RWPE2 (cell line): ENCODE measurements at regions not wholly inside any gene's neighbourhood (a gene's known extent, or its start where the extent isn't known, plus 50 kb on each side); places are given as distances from the start of the nearest gene placed in this dataset.

ENCODE experiments used
- ATAC-seq: fragments of 200-7000 bp; cut with Tn5 transposase; 3 replicates; pipeline ENCODE4 v1.9.1; 2021; ENCODE audit warnings: low read depth
- DNase-seq: peaks from one replicate; pipeline ENCODE4 v3.0.0-alpha.2; 2020; ENCODE audit warnings: low spot score
- H3K27ac ChIP-seq: fragments of 450-650 bp; 2 replicates; pipeline ENCODE4 v1.5.1; 2017; ENCODE audit warnings: mild to moderate bottlenecking; ENCODE audit not compliant: poor library complexity, severe bottlenecking
- H3K27me3 ChIP-seq: fragments of 250-450 bp; sonication (Bioruptor Pico); 2 replicates; pipeline ENCODE4 v1.5.1; 2021; ENCODE audit warnings: mild to moderate bottlenecking, moderate library complexity; ENCODE audit not compliant: insufficient read depth, poor library complexity, severe bottlenecking
- H3K36me3 ChIP-seq: fragments of 250-450 bp; sonication (Bioruptor Pico); 2 replicates; pipeline ENCODE4 v1.5.1; 2020; ENCODE audit warnings: low read depth, mild to moderate bottlenecking, moderate library complexity
- H3K4me1 ChIP-seq: fragments of 250-450 bp; sonication (Bioruptor Pico); 2 replicates; pipeline ENCODE4 v1.5.1; 2021; ENCODE audit warnings: mild to moderate bottlenecking, moderate library complexity; ENCODE audit not compliant: insufficient read depth, poor library complexity, severe bottlenecking
- H3K4me3 ChIP-seq: fragments of 250-450 bp; sonication (Bioruptor Pico); 2 replicates; pipeline ENCODE4 v1.5.1; 2021; ENCODE audit warnings: mild to moderate bottlenecking, moderate library complexity; ENCODE audit not compliant: severe bottlenecking
- H3K9me3 ChIP-seq: fragments of 250-450 bp; sonication (Bioruptor Pico); 2 replicates; pipeline ENCODE4 v1.5.1; 2021; ENCODE audit warnings: mild to moderate bottlenecking, moderate library complexity; ENCODE audit not compliant: severe bottlenecking
- TF ChIP-seq, protein P1 (sequence below): fragments of 450-650 bp; IDR thresholded peaks from one replicate; pipeline ENCODE4 v1.5.1; 2017; ENCODE audit warnings: mild to moderate bottlenecking, moderate library complexity; ENCODE audit not compliant: poor library complexity, severe bottlenecking

GRCh38 chr1:232137066-232137465 lies 492.9 kb downstream of the SIPA1L2 start:
- no peak for ATAC-seq
- H3K4me1 ChIP-seq: peaks cover 6% of the 10 kb centered on the region
- H3K27me3 ChIP-seq: no peaks in the 10 kb centered on the region

DNA sequence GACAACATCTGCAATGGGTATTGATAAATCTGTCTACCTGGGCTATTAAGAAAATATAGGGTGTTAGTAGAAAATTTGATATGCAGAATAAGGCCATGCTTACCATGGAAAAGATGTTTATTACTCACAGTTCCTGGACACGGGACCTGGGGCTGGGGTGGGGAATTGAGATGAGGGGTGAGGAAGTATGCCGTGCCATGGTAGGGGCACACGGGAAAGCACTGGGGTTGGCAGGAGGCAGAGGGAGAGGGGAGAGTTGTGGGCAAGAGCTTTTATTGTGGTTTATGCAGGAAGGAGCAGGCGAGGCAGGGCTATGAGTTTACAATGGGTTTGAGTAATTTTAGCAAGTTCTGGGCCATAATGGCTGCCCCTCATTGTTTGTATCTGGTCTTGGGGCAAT lies 493.8 kb downstream of the SIPA1L2 start:
- Histone ChIP-seq H3K4me3 (no peak overlapping the region), H3K27me3 (no peaks in the 10 kb centered on the region), H3K36me3 (no peaks in the 10 kb centered on the region), H3K9me3 (no peaks in the 10 kb centered on the region), H3K4me1 (no peaks in the 10 kb centered on the region), H3K27ac (no peak overlapping the region)
- TF ChIP-seq, protein P1, sequence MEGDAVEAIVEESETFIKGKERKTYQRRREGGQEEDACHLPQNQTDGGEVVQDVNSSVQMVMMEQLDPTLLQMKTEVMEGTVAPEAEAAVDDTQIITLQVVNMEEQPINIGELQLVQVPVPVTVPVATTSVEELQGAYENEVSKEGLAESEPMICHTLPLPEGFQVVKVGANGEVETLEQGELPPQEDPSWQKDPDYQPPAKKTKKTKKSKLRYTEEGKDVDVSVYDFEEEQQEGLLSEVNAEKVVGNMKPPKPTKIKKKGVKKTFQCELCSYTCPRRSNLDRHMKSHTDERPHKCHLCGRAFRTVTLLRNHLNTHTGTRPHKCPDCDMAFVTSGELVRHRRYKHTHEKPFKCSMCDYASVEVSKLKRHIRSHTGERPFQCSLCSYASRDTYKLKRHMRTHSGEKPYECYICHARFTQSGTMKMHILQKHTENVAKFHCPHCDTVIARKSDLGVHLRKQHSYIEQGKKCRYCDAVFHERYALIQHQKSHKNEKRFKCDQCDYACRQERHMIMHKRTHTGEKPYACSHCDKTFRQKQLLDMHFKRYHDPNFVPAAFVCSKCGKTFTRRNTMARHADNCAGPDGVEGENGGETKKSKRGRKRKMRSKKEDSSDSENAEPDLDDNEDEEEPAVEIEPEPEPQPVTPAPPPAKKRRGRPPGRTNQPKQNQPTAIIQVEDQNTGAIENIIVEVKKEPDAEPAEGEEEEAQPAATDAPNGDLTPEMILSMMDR: no peak
- ATAC-seq (no peak), DNase-seq (no peak)

More at GRCh38 chr1:232137066-232137465, 492.9 kb downstream of the SIPA1L2 start:
- DNase-seq: no peak
- TF ChIP-seq, protein P1: no peak
- Histone ChIP-seq H3K9me3 (no peaks in the 10 kb centered on the region), H3K36me3 (no peaks in the 10 kb centered on the region), H3K4me3 (no peak overlapping the region), H3K27ac (no peak overlapping the region)

DNA sequence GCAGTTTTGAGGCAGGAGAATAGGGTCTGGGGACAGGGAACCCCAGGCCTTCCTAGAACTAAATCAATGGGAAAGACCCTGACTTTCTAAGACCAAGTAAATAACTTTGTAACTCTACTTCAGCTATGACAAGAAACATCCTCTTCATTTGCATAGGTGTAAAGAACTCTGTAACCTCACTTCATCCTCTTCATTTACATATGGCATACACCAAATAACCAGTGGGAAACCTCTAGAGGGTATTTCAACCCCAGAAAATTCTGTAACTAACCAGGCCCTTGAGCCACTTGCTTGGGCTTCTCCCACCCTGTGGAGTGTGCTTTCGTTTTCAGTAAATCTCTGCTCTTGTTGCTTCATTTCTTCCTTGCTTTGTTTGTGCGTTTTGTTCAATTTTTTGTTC lies 495.6 kb downstream of the SIPA1L2 start:
- DNase-seq: no peak
- ATAC-seq: no peak
- H3K27me3 ChIP-seq: no peaks in the 10 kb centered on the region
- TF ChIP-seq, protein P1: no peak
- H3K36me3 ChIP-seq: no peaks in the 10 kb centered on the region
- H3K4me1 ChIP-seq: no peaks in the 10 kb centered on the region
- no peak overlapping the region for H3K4me3 ChIP-seq
- no peaks in the 10 kb centered on the region for H3K9me3 ChIP-seq
- no peak overlapping the region for H3K27ac ChIP-seq

GRCh38 chr1:232132572-232132971 lies 497.4 kb downstream of the SIPA1L2 start:
- peaks cover 2% of the 10 kb centered on the region for H3K4me1 ChIP-seq
- TF ChIP-seq, protein P1: no peak
- ATAC-seq (no peak), DNase-seq (no peak)
- H3K27me3 ChIP-seq: no peaks in the 10 kb centered on the region
- no peaks in the 10 kb centered on the region for H3K9me3 ChIP-seq
- no peak overlapping the region for H3K27ac ChIP-seq
- no peak overlapping the region for H3K4me3 ChIP-seq
- H3K36me3 ChIP-seq: no peaks in the 10 kb centered on the region

- Histone ChIP-seq H3K27me3 (no peaks in the 10 kb centered on the region), H3K4me1 (peaks cover 10% of the 10 kb centered on the region), H3K4me3 (no peak overlapping the region), H3K9me3 (no peaks in the 10 kb centered on the region), H3K27ac (no peak overlapping the region), H3K36me3 (no peaks in the 10 kb centered on the region)
- DNase-seq: no peak
- TF ChIP-seq, protein P1: no peak
- no peak for ATAC-seq
These were observed 498.1 kb downstream of the SIPA1L2 start for GRCh38 chr1:232131715-232132391.
